ENCODE measurements at regions not wholly inside any gene's neighbourhood (a gene's known extent, or its start where the extent isn't known, plus 50 kb on each side); places are given as distances from the start of the nearest gene placed in this dataset.

- H3K4me3 ChIP-seq (ENCODE audit: low read length): no peak overlapping the region
- WGBS: 90% methylated on average over 2 of the region's 2 CpGs
- H3K27me3 ChIP-seq (ENCODE audit: control insufficient read depth, insufficient read depth): no peaks in the 10 kb centered on the region
- intact Hi-C loops (cut with DNase I): no loop called here
- H3K4me1 ChIP-seq (ENCODE audit: control insufficient read depth, insufficient read depth, low read length): no peaks in the 10 kb centered on the region
- DNase-seq (no peak), ATAC-seq (no peak)
- no peaks in the 10 kb centered on the region for H3K9me3 ChIP-seq (ENCODE audit: control insufficient read depth, low read length)
- no peak overlapping the region for H3K27ac ChIP-seq (ENCODE audit: low read length)
Measured at GRCh38 chr7:84328571-84328970, 134.0 kb upstream of the SEMA3A start.

- ATAC-seq (no peak), DNase-seq (no peak)
- H3K27me3 ChIP-seq (ENCODE audit: control insufficient read depth, insufficient read depth): no peaks in the 10 kb centered on the region
- no peak overlapping the region for H3K27ac ChIP-seq (ENCODE audit: low read length)
- intact Hi-C loops (cut with DNase I): no loop called here
- no peaks in the 10 kb centered on the region for H3K9me3 ChIP-seq (ENCODE audit: control insufficient read depth, low read length)
- H3K4me3 ChIP-seq (ENCODE audit: low read length): no peak overlapping the region
- no peaks in the 10 kb centered on the region for H3K4me1 ChIP-seq (ENCODE audit: control insufficient read depth, insufficient read depth, low read length)
Measured at GRCh38 chr7:84324136-84324630, 129.6 kb upstream of the SEMA3A start.

GRCh38 chr7:84317536-84317935 is 122.9 kb upstream of the SEMA3A start:
- no peak overlapping the region for H3K4me3 ChIP-seq (ENCODE audit: low read length)
- no peak overlapping the region for H3K27ac ChIP-seq (ENCODE audit: low read length)

GRCh38 chr7:84314263-84314662 is 119.7 kb upstream of the SEMA3A start:
- no peak for ATAC-seq
- Histone ChIP-seq H3K4me3 (ENCODE audit: low read length) (no peak overlapping the region), H3K4me1 (ENCODE audit: control insufficient read depth, insufficient read depth, low read length) (no peaks in the 10 kb centered on the region), H3K9me3 (ENCODE audit: control insufficient read depth, low read length) (no peaks in the 10 kb centered on the region), H3K27ac (ENCODE audit: low read length) (no peak overlapping the region), H3K27me3 (ENCODE audit: control insufficient read depth, insufficient read depth) (no peaks in the 10 kb centered on the region)
- intact Hi-C loops (cut with DNase I): loop anchor here in 1 of 4 donors (10.0 kb wide), 1 partner anchor 119 kb away; the partner anchor contains the start of gene SEMA3A
- 69% methylated on average over 2 of the region's 2 CpGs for WGBS
- no peak for DNase-seq

More at GRCh38 chr7:84317536-84317935, 122.9 kb upstream of the SEMA3A start:
- intact Hi-C loops (cut with DNase I): loop anchor here in 1 of 4 donors (10.0 kb wide), 1 partner anchor 123 kb away; the partner anchor contains the start of gene SEMA3A
- ATAC-seq (no peak), DNase-seq (no peak)
- H3K27me3 ChIP-seq (ENCODE audit: control insufficient read depth, insufficient read depth): no peaks in the 10 kb centered on the region
- H3K9me3 ChIP-seq (ENCODE audit: control insufficient read depth, low read length): no peaks in the 10 kb centered on the region
- H3K4me1 ChIP-seq (ENCODE audit: control insufficient read depth, insufficient read depth, low read length): no peaks in the 10 kb centered on the region

- no peak for ATAC-seq
- Histone ChIP-seq H3K4me3 (ENCODE audit: low read length) (no peak overlapping the region), H3K4me1 (ENCODE audit: control insufficient read depth, insufficient read depth, low read length) (no peaks in the 10 kb centered on the region), H3K27me3 (ENCODE audit: control insufficient read depth, insufficient read depth) (no peaks in the 10 kb centered on the region), H3K27ac (ENCODE audit: low read length) (no peak overlapping the region), H3K9me3 (ENCODE audit: control insufficient read depth, low read length) (no peaks in the 10 kb centered on the region)
- WGBS: 91% methylated on average over 2 of the region's 2 CpGs
- no peak for DNase-seq
- intact Hi-C loops (cut with DNase I): no loop called here
Measured at GRCh38 chr7:84304407-84304806, 109.8 kb upstream of the SEMA3A start.

GRCh38 chr7:84302949-84303348 is 108.4 kb upstream of the SEMA3A start:
- H3K4me1 ChIP-seq (ENCODE audit: control insufficient read depth, insufficient read depth, low read length): no peaks in the 10 kb centered on the region
- ATAC-seq (no peak), DNase-seq (no peak)
- H3K27ac ChIP-seq (ENCODE audit: low read length): no peak overlapping the region
- no peaks in the 10 kb centered on the region for H3K27me3 ChIP-seq (ENCODE audit: control insufficient read depth, insufficient read depth)
- WGBS: 81% methylated on average over 3 of the region's 3 CpGs
- intact Hi-C loops (cut with DNase I): no loop called here
- no peak overlapping the region for H3K4me3 ChIP-seq (ENCODE audit: low read length)
- no peaks in the 10 kb centered on the region for H3K9me3 ChIP-seq (ENCODE audit: control insufficient read depth, low read length)

GRCh38 chr7:84297616-84298015 is 103.0 kb upstream of the SEMA3A start:
- intact Hi-C loops (cut with DNase I): no loop called here
- Histone ChIP-seq H3K4me3 (ENCODE audit: low read length) (no peak overlapping the region), H3K27me3 (ENCODE audit: control insufficient read depth, insufficient read depth) (no peaks in the 10 kb centered on the region), H3K9me3 (ENCODE audit: control insufficient read depth, low read length) (no peaks in the 10 kb centered on the region), H3K4me1 (ENCODE audit: control insufficient read depth, insufficient read depth, low read length) (no peaks in the 10 kb centered on the region), H3K27ac (ENCODE audit: low read length) (no peak overlapping the region)
- no peak for DNase-seq
- ATAC-seq: no peak

- intact Hi-C loops (cut with DNase I): no loop called here
- no peak for ATAC-seq
- WGBS: 94% methylated on average over 1 of the region's 1 CpG
- no peaks in the 10 kb centered on the region for H3K9me3 ChIP-seq (ENCODE audit: control insufficient read depth, low read length)
- H3K27me3 ChIP-seq (ENCODE audit: control insufficient read depth, insufficient read depth): no peaks in the 10 kb centered on the region
- no peak overlapping the region for H3K4me3 ChIP-seq (ENCODE audit: low read length)
- DNase-seq: no peak
- no peaks in the 10 kb centered on the region for H3K4me1 ChIP-seq (ENCODE audit: control insufficient read depth, insufficient read depth, low read length)
- H3K27ac ChIP-seq (ENCODE audit: low read length): no peak overlapping the region
Measured at GRCh38 chr7:84294847-84295455, 100.4 kb upstream of the SEMA3A start.

GRCh38 chr7:84294391-84294790 is 99.8 kb upstream of the SEMA3A start:
- WGBS: 94% methylated on average over 2 of the region's 2 CpGs
- H3K4me3 ChIP-seq (ENCODE audit: low read length): no peak overlapping the region
- H3K4me1 ChIP-seq (ENCODE audit: control insufficient read depth, insufficient read depth, low read length): no peaks in the 10 kb centered on the region
- H3K27me3 ChIP-seq (ENCODE audit: control insufficient read depth, insufficient read depth): no peaks in the 10 kb centered on the region
- H3K9me3 ChIP-seq (ENCODE audit: control insufficient read depth, low read length): no peaks in the 10 kb centered on the region
- intact Hi-C loops (cut with DNase I): no loop called here
- ATAC-seq: no peak
- no peak overlapping the region for H3K27ac ChIP-seq (ENCODE audit: low read length)
- no peak for DNase-seq

GRCh38 chr7:84291756-84292155 is 97.2 kb upstream of the SEMA3A start:
- 81% methylated on average over 2 of the region's 2 CpGs for WGBS
- Histone ChIP-seq H3K27ac (ENCODE audit: low read length) (no peak overlapping the region), H3K9me3 (ENCODE audit: control insufficient read depth, low read length) (no peaks in the 10 kb centered on the region), H3K27me3 (ENCODE audit: control insufficient read depth, insufficient read depth) (no peaks in the 10 kb centered on the region), H3K4me1 (ENCODE audit: control insufficient read depth, insufficient read depth, low read length) (no peaks in the 10 kb centered on the region), H3K4me3 (ENCODE audit: low read length) (no peak overlapping the region)
- no peak for DNase-seq
- ATAC-seq: no peak
- intact Hi-C loops (cut with DNase I): no loop called here

GRCh38 chr7:84283798-84284197 is 89.2 kb upstream of the SEMA3A start:
- WGBS: 83% methylated on average over 2 of the region's 2 CpGs
- DNase-seq (no peak), ATAC-seq (no peak)
- intact Hi-C loops (cut with DNase I): no loop called here
- Histone ChIP-seq H3K4me3 (ENCODE audit: low read length) (no peak overlapping the region), H3K4me1 (ENCODE audit: control insufficient read depth, insufficient read depth, low read length) (no peaks in the 10 kb centered on the region), H3K27me3 (ENCODE audit: control insufficient read depth, insufficient read depth) (no peaks in the 10 kb centered on the region), H3K27ac (ENCODE audit: low read length) (no peak overlapping the region), H3K9me3 (ENCODE audit: control insufficient read depth, low read length) (no peaks in the 10 kb centered on the region)

GRCh38 chr7:84281518-84281917 is 86.9 kb upstream of the SEMA3A start:
- H3K27ac ChIP-seq (ENCODE audit: low read length): no peak overlapping the region
- no peaks in the 10 kb centered on the region for H3K27me3 ChIP-seq (ENCODE audit: control insufficient read depth, insufficient read depth)
- ATAC-seq: no peak
- H3K4me3 ChIP-seq (ENCODE audit: low read length): no peak overlapping the region
- DNase-seq: no peak
- no peaks in the 10 kb centered on the region for H3K9me3 ChIP-seq (ENCODE audit: control insufficient read depth, low read length)
- intact Hi-C loops (cut with DNase I): no loop called here
- H3K4me1 ChIP-seq (ENCODE audit: control insufficient read depth, insufficient read depth, low read length): no peaks in the 10 kb centered on the region

Data from right cardiac atrium (tissue), 5 donors.